CD4-positive, alpha-beta T cell treated with Interferon alpha-2 for 1 hour (primary cell): ENCODE measurements at regions not wholly inside any gene's neighbourhood (a gene's known extent, or its start where the extent isn't known, plus 50 kb on each side); places are given as distances from the start of the nearest gene placed in this dataset.

Source experiments
- DNase-seq, 2 donors: peaks; one replicate each; pipeline ENCODE4 v3.0.0-alpha.2; 2020 to 2022

GRCh38 chrX:138298268-138298667, 413.2 kb downstream of the FGF13 start:
- no peak for DNase-seq

- no peak for DNase-seq
These were observed 365.7 kb downstream of the FGF13 start for GRCh38 chrX:138345801-138346200.

- DNase-seq, result no peak
These were observed 362.2 kb downstream of the FGF13 start for GRCh38 chrX:138349351-138349750.

DNA sequence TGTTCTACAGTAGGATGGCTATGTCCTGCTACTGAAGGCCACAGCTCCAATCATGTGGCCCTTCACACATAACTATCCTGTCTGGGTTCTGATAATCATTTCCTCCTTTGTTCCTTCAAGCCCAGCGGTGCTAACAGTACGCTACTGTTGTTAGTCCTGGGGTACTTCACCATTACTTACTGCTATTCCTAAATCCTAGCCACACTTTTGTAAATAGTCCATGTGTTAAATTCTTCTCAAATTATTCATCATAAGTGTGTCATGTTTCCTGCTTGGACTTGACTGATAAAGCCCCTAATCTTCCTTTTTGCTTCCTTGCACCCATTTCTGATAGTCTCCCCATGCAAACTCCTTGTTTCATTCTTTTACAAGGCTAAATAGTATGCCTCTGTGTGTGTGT, 332.6 kb downstream of the FGF13 start:
- DNase-seq, result no peak

DNA sequence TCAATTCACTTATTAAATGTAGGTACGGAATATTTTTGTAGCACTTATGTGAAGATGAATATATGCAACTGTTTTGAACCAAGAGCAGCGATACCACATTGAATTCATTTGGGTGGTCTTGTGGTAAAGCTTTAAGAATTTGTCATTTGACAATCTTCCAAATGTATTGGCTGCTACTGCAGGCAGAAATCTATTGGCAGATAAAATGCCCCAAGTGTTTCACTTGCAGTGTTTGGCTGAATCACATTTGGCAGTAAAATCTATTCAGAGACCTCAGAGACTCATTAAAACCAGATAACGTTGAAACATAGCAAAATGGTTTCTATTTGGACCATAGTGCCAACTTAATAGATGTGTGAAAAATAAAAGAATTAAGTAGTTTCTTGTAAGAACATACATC, 303.4 kb downstream of the FGF13 start:
- no peak for DNase-seq

- DNase-seq, result no peak
These were observed 300.5 kb downstream of the FGF13 start for GRCh38 chrX:138411048-138411447.
